Vagina (tissue), 2 donors: ENCODE measurements at regions not wholly inside any gene's neighbourhood (a gene's known extent, or its start where the extent isn't known, plus 50 kb on each side); places are given as distances from the start of the nearest gene placed in this dataset.

Experiments used
- DNase-seq, 2 donors: peaks; one replicate each; pipeline ENCODE4 v3.0.0-alpha.2; 2017; ENCODE audit errors: extremely low spot score in 2 of 2
- H3K27ac ChIP-seq: fragments of 200-600 bp; sonication (generic); one replicate; pipeline ENCODE4 v1.5.1; 2019
- H3K27me3 ChIP-seq: fragments of 200-600 bp; sonication (generic); one replicate; pipeline ENCODE4 v1.5.1; 2019
- H3K36me3 ChIP-seq, 2 donors: fragments of 200-600 bp; sonication (generic); one replicate each; pipeline ENCODE4 v1.5.1; 2017 to 2019
- H3K4me1 ChIP-seq: fragments of 200-600 bp; sonication (generic); one replicate; pipeline ENCODE4 v1.5.1; 2019
- H3K4me3 ChIP-seq, 2 donors: fragments of 200-600 bp; sonication (generic); 1 replicate in 1 of 2; 2 replicates in 1 of 2; pipeline ENCODE4 v1.5.1; 2016 to 2019
- H3K9me3 ChIP-seq: fragments of 200-600 bp; sonication (generic); one replicate; pipeline ENCODE4 v1.5.1; 2019
- CTCF ChIP-seq, 3 experiments: fragments of 450-650 bp in 2 of 3; fragments of 200-600 bp in 1 of 3; sonication (generic) in 1 of 3; IDR thresholded peaks; one replicate each; pipeline ENCODE4 v1.5.1; 2017 to 2019; ENCODE audit warnings: antibody characterized with exemption in 3 of 3, mild to moderate bottlenecking in 2 of 3, moderate library complexity in 2 of 3
- POLR2A ChIP-seq, 2 donors: fragments of 450-650 bp; IDR thresholded peaks; one replicate each; pipeline ENCODE4 v1.6.1; 2017; ENCODE audit warnings: antibody characterized with exemption in 2 of 2, mild to moderate bottlenecking in 2 of 2, moderate library complexity in 2 of 2
- POLR2AphosphoS5 ChIP-seq, 2 donors: sonication (generic); formaldehyde crosslinking; IDR thresholded peaks; one replicate each; pipeline ENCODE4 v1.9.0; 2017; ENCODE audit warnings: antibody characterized with exemption in 2 of 2, mild to moderate bottlenecking in 2 of 2, low read depth in 1 of 2; ENCODE audit not compliant: insufficient read depth in 1 of 2
- intact Hi-C: fragments of 100-400 bp; cut with DNase I; formaldehyde crosslinking; loops from one replicate; pipeline ENCODE4 v1.15.1; 2023

GRCh38 chr1:221206076-221206475 is 326.8 kb downstream of the HLX start:
- TF ChIP-seq POLR2A (IDR thresholded peaks at IDR 0.05) (no peak), POLR2AphosphoS5 (IDR thresholded peaks at IDR 0.05; ENCODE audit: insufficient read depth in 1 of 2, low read depth in 1 of 2) (no peak), CTCF (IDR thresholded peaks at IDR 0.05) (no peak)
- no peak for DNase-seq
- intact Hi-C loops = loop anchor here (10.0 kb wide), 1 partner anchor 321 kb away; no protein-coding TSS in a partner anchor
- no peaks in the 10 kb centered on the region for H3K36me3 ChIP-seq
- H3K4me1 ChIP-seq = peaks cover 7% of the 10 kb centered on the region
- H3K9me3 ChIP-seq = no peaks in the 10 kb centered on the region
- H3K27ac ChIP-seq = no peak overlapping the region
- no peaks in the 10 kb centered on the region for H3K27me3 ChIP-seq
- no peak overlapping the region for H3K4me3 ChIP-seq

GRCh38 chr1:221212926-221213325 is 333.7 kb downstream of the HLX start:
- TF ChIP-seq CTCF (IDR thresholded peaks at IDR 0.05) (no peak), POLR2AphosphoS5 (IDR thresholded peaks at IDR 0.05; ENCODE audit: insufficient read depth in 1 of 2, low read depth in 1 of 2) (no peak), POLR2A (IDR thresholded peaks at IDR 0.05) (no peak)
- no peak for DNase-seq
- intact Hi-C loops = no loop called here
- no peak overlapping the region for H3K4me3 ChIP-seq
- no peaks in the 10 kb centered on the region for H3K27me3 ChIP-seq
- no peaks in the 10 kb centered on the region for H3K36me3 ChIP-seq
- no peak overlapping the region for H3K27ac ChIP-seq
- H3K9me3 ChIP-seq = no peaks in the 10 kb centered on the region
- no peaks in the 10 kb centered on the region for H3K4me1 ChIP-seq

GRCh38 chr1:221217029-221217428 is 337.8 kb downstream of the HLX start:
- no peaks in the 10 kb centered on the region for H3K27me3 ChIP-seq
- intact Hi-C loops = no loop called here
- DNase-seq = no peak
- H3K27ac ChIP-seq = no peak overlapping the region
- H3K4me3 ChIP-seq = no peak overlapping the region
- H3K9me3 ChIP-seq = no peaks in the 10 kb centered on the region
- H3K4me1 ChIP-seq = no peaks in the 10 kb centered on the region
- H3K36me3 ChIP-seq = no peaks in the 10 kb centered on the region
- TF ChIP-seq CTCF (IDR thresholded peaks at IDR 0.05) (no peak), POLR2AphosphoS5 (IDR thresholded peaks at IDR 0.05; ENCODE audit: insufficient read depth in 1 of 2, low read depth in 1 of 2) (peak in 1 of 2 donors; percentile 91)

- intact Hi-C loops = no loop called here
- Histone ChIP-seq H3K27ac (no peak overlapping the region), H3K36me3 (no peaks in the 10 kb centered on the region), H3K4me3 (no peak overlapping the region), H3K9me3 (no peaks in the 10 kb centered on the region), H3K4me1 (no peaks in the 10 kb centered on the region), H3K27me3 (no peaks in the 10 kb centered on the region)
- TF ChIP-seq POLR2AphosphoS5 (IDR thresholded peaks at IDR 0.05; ENCODE audit: insufficient read depth in 1 of 2, low read depth in 1 of 2) = no peak
- TF ChIP-seq CTCF (IDR thresholded peaks at IDR 0.05) = no peak
- TF ChIP-seq POLR2A (IDR thresholded peaks at IDR 0.05) = no peak
- DNase-seq = no peak
Observed at GRCh38 chr1:221223281-221223680, 344.0 kb downstream of the HLX start.

GRCh38 chr1:221227460-221227859 is 348.2 kb downstream of the HLX start:
- Histone ChIP-seq H3K27me3 (no peaks in the 10 kb centered on the region), H3K36me3 (no peaks in the 10 kb centered on the region), H3K4me1 (peaks cover 9% of the 10 kb centered on the region), H3K4me3 (no peak overlapping the region), H3K27ac (no peak overlapping the region), H3K9me3 (no peaks in the 10 kb centered on the region)
- DNase-seq = no peak
- TF ChIP-seq POLR2A (IDR thresholded peaks at IDR 0.05) (no peak), CTCF (IDR thresholded peaks at IDR 0.05) (no peak), POLR2AphosphoS5 (IDR thresholded peaks at IDR 0.05; ENCODE audit: insufficient read depth in 1 of 2, low read depth in 1 of 2) (no peak)
- intact Hi-C loops = no loop called here
